Astrocyte (in vitro differentiated cells and primary cell): ENCODE measurements at regions not wholly inside any gene's neighbourhood (a gene's known extent, or its start where the extent isn't known, plus 50 kb on each side); places are given as distances from the start of the nearest gene placed in this dataset.

Source experiments
- CTCF ChIP-seq: IDR thresholded peaks from 2 replicates; pipeline ENCODE4 v1.5.1; 2011; ENCODE audit warnings: low read depth, mild to moderate bottlenecking, inconsistent platforms, low read length, moderate library complexity; ENCODE audit not compliant: insufficient read depth
- EZH2 ChIP-seq: IDR thresholded peaks from 2 replicates; pipeline ENCODE4 v1.6.1; 2012; ENCODE audit warnings: mild to moderate bottlenecking, low read length, inconsistent platforms; ENCODE audit not compliant: insufficient read depth

DNA sequence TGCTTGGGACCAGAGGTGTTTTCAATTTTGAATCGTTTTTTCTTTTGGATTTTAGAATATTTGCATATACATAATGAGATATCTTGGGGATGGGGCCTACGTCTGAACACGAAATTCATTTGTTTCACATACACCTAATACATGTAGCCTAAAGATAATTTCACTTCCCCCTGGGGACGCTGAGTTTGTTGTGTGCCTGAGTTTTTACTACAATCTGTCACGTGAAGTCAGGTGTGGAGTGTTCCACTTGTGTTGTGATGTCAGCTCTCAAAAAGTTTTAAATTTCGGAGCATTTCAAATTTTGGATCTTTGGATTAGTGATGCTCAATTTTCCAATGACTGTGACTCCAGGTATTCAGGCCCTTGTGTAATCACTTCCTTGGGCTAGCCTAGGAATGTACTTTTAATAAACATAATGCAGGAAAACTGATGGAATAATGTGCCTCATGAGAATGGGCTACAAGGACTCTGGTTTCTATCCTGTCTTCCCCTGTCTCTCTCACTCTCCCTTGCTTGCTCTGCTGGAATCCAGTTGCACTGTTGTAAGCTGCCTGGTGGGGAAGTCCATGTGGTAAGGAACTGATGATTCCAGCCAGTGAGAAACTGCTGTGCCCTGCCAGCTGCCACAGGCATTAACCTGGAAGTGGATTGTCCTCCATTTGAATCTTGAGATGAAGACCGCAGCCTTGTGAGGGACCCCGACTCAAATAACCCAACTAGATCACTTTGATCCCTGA is 403.8 kb downstream of the SHISA9 start:
- TF ChIP-seq EZH2 (no peak), CTCF (no peak)
